Osteoblast (primary cell): ENCODE measurements at regions not wholly inside any gene's neighbourhood (a gene's known extent, or its start where the extent isn't known, plus 50 kb on each side); places are given as distances from the start of the nearest gene placed in this dataset.
A peak's percentile ranks its signal among the peaks of the same experiment; 100 is the strongest.

Experiments used
- DNase-seq: peaks from one replicate; pipeline ENCODE4 v3.0.0; 2011; ENCODE audit warnings: low spot score, mixed read lengths; ENCODE audit not compliant: insufficient read length; ENCODE audit errors: missing footprints
- H2AFZ ChIP-seq: 2 replicates; pipeline ENCODE4 v1.6.0; 2011; ENCODE audit warnings: mild to moderate bottlenecking, low read length
- H3K27ac ChIP-seq: 2 replicates; pipeline ENCODE4 v1.5.1; 2011; ENCODE audit warnings: mild to moderate bottlenecking, low read depth, low read length, moderate library complexity
- H3K27me3 ChIP-seq: 2 replicates; pipeline ENCODE4 v1.6.0; 2012; ENCODE audit warnings: mild to moderate bottlenecking, control low read depth, inconsistent platforms, low read length, moderate library complexity; ENCODE audit not compliant: insufficient read depth
- H3K36me3 ChIP-seq: 2 replicates; pipeline ENCODE4 v1.5.1; 2011; ENCODE audit warnings: mild to moderate bottlenecking, low read length, control low read depth, moderate library complexity; ENCODE audit not compliant: insufficient read depth
- H3K4me1 ChIP-seq: 2 replicates; pipeline ENCODE4 v1.5.1; 2011; ENCODE audit warnings: mild to moderate bottlenecking, low read length, control low read depth, moderate library complexity; ENCODE audit not compliant: insufficient read depth
- H3K4me2 ChIP-seq: 2 replicates; pipeline ENCODE4 v1.6.0; 2011; ENCODE audit warnings: mild to moderate bottlenecking, low read length; ENCODE audit not compliant: insufficient read depth
- H3K4me3 ChIP-seq: fragments of 200-600 bp; sonication (generic); 3 replicates; pipeline ENCODE4 v1.5.1; 2012; ENCODE audit warnings: mild to moderate bottlenecking, low read length, inconsistent platforms; ENCODE audit not compliant: insufficient read depth
- H3K79me2 ChIP-seq: 2 replicates; pipeline ENCODE4 v1.6.0; 2012; ENCODE audit warnings: mild to moderate bottlenecking, low read length, control low read depth, inconsistent platforms; ENCODE audit not compliant: insufficient read depth
- H3K9me3 ChIP-seq: 2 replicates; pipeline ENCODE4 v1.5.1; 2011; ENCODE audit warnings: low read depth, low read length, control low read depth
- H4K20me1 ChIP-seq: 2 replicates; pipeline ENCODE4 v1.6.0; 2012; ENCODE audit warnings: mild to moderate bottlenecking, low read length, control low read depth; ENCODE audit not compliant: insufficient read depth
- CTCF ChIP-seq: IDR thresholded peaks from 2 replicates; pipeline ENCODE4 v1.5.1; 2011; ENCODE audit warnings: mild to moderate bottlenecking, low read depth, low read length, moderate library complexity; ENCODE audit errors: extremely low read depth

GRCh38 chr9:99736291-99736690 is 85.4 kb upstream of the NR4A3 start:
- TF ChIP-seq CTCF: no peak
- no peaks in the 10 kb centered on the region for H3K79me2 ChIP-seq
- no peak overlapping the region for H3K4me3 ChIP-seq
- H3K9me3 ChIP-seq: no peaks in the 10 kb centered on the region
- DNase-seq: peak; percentile 49
- no peak overlapping the region for H2AFZ ChIP-seq
- H3K4me1 ChIP-seq: no peaks in the 10 kb centered on the region
- no peaks in the 10 kb centered on the region for H4K20me1 ChIP-seq
- H3K27ac ChIP-seq: no peak overlapping the region
- no peak overlapping the region for H3K4me2 ChIP-seq
- H3K27me3 ChIP-seq: no peaks in the 10 kb centered on the region
- H3K36me3 ChIP-seq: no peaks in the 10 kb centered on the region

DNA sequence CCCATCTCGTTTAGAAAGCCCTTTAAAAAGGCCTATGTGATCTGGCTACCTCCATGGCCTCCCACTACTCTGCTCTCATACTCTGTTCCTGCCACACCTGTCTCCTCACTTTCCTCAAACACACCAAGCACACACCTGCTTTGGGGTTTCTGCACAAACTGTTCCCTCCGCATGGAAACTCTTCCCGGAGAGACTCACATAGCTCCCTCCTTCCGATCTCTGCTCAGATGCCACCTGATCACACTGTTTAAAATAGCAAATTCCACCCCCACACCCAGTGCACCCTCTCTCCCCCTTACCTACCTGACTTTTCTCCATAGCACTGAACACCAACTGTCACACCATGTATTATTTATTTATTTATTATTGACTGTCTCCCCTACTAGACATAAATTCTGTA is 84.0 kb upstream of the NR4A3 start:
- no peak for TF ChIP-seq CTCF
- no peaks in the 10 kb centered on the region for H3K9me3 ChIP-seq
- no peak overlapping the region for H3K27ac ChIP-seq
- no peak for DNase-seq
- no peaks in the 10 kb centered on the region for H3K36me3 ChIP-seq
- H3K4me3 ChIP-seq: no peak overlapping the region
- H4K20me1 ChIP-seq: no peaks in the 10 kb centered on the region
- H3K79me2 ChIP-seq: no peaks in the 10 kb centered on the region
- no peak overlapping the region for H3K4me2 ChIP-seq
- H3K4me1 ChIP-seq: no peaks in the 10 kb centered on the region
- no peaks in the 10 kb centered on the region for H3K27me3 ChIP-seq
- H2AFZ ChIP-seq: no peak overlapping the region

DNA sequence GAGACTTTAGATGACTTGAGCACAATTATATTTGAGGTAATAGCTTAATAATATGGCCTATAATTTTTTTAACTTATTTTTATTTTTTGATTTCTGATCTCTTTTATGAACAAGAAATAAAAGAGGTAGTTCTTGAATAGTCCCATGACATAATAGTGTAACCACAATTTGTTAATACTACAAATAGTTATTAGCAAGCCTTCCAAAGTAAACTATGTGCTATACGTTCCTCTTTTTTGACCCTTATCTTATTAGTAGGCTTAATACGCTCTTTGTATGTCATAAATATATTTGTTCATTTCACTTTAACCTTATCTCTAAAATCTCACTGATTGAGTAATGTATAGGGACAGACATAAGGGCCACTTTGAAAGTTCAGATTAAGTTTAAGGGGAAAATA is 78.7 kb upstream of the NR4A3 start:
- Histone ChIP-seq H3K27ac (no peak overlapping the region), H2AFZ (no peak overlapping the region), H3K4me3 (no peak overlapping the region), H3K27me3 (no peaks in the 10 kb centered on the region), H3K4me1 (no peaks in the 10 kb centered on the region), H3K4me2 (no peak overlapping the region), H3K79me2 (no peaks in the 10 kb centered on the region), H4K20me1 (no peaks in the 10 kb centered on the region), H3K36me3 (no peaks in the 10 kb centered on the region), H3K9me3 (no peaks in the 10 kb centered on the region)
- no peak for DNase-seq
- TF ChIP-seq CTCF: no peak

- Histone ChIP-seq H3K4me2 (no peak overlapping the region), H3K27ac (no peak overlapping the region), H4K20me1 (no peaks in the 10 kb centered on the region), H2AFZ (no peak overlapping the region), H3K9me3 (no peaks in the 10 kb centered on the region), H3K79me2 (no peaks in the 10 kb centered on the region), H3K27me3 (no peaks in the 10 kb centered on the region), H3K36me3 (no peaks in the 10 kb centered on the region), H3K4me3 (no peak overlapping the region), H3K4me1 (no peaks in the 10 kb centered on the region)
- DNase-seq: no peak
- TF ChIP-seq CTCF: no peak
Observed at GRCh38 chr9:99743455-99743854, 78.2 kb upstream of the NR4A3 start.
